Cardiac muscle cell (in vitro differentiated cells and primary cell): ENCODE measurements at regions not wholly inside any gene's neighbourhood (a gene's known extent, or its start where the extent isn't known, plus 50 kb on each side); places are given as distances from the start of the nearest gene placed in this dataset.

ENCODE experiments used
- DNase-seq, 2 donors: peaks; one replicate each; pipeline versions ENCODE4 v3.0.0 to v3.0.0-alpha.2; 2010 to 2017; ENCODE audit warnings: low read depth in 1 of 2, low spot score in 1 of 2
- H3K27ac ChIP-seq: fragments of 200-600 bp; sonication (generic); 2 replicates; pipeline ENCODE4 v1.5.1; 2016
- H3K27me3 ChIP-seq: fragments of 200-600 bp; sonication (generic); 2 replicates; pipeline ENCODE4 v1.6.0; 2016; ENCODE audit warnings: control low read depth
- H3K36me3 ChIP-seq: fragments of 200-600 bp; sonication (generic); 2 replicates; pipeline ENCODE4 v1.5.1; 2016; ENCODE audit warnings: control low read depth
- H3K4me1 ChIP-seq: fragments of 200-600 bp; sonication (generic); 2 replicates; pipeline ENCODE4 v1.8.1; 2017; ENCODE audit warnings: low read depth, mild to moderate bottlenecking, mixed run types
- H3K4me3 ChIP-seq: fragments of 200-600 bp; sonication (generic); 2 replicates; pipeline ENCODE4 v1.5.1; 2016; ENCODE audit warnings: mild to moderate bottlenecking
- H3K9me3 ChIP-seq: fragments of 200-600 bp; sonication (generic); 2 replicates; pipeline ENCODE4 v1.5.1; 2017; ENCODE audit warnings: low read depth, mild to moderate bottlenecking, control low read depth
- CTCF ChIP-seq: IDR thresholded peaks from 2 replicates; pipeline ENCODE4 v1.5.1; 2012; ENCODE audit warnings: low read depth, mild to moderate bottlenecking, low read length

DNA sequence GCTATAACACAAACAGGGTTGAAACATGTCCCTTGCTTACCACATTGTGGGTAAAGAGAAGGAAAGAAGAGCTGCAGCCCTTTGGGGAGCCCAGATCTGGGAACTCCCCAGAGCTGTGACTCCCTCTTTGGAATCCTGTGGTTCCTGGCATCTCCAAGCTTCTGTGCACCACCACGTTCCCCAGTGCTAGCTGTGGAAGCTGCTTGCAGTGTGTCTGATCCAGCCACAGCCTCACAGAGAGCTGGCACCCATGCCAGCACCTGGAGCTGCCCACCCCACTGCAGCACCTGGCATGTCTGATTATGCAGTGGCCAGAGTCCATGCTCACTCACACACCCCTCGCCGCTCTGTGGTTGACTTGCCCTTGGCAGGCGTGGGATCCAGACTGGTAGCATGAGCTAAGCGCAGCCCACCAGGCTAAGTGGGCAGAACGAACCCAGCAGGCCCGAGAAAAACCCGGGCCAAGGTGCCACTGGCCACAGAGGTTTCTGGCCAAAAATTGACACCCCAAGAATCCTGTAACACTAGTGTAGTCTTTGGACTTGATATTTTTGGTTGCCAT is 252.6 kb upstream of the KCNJ16 start:
- H3K4me1 ChIP-seq, result no peaks in the 10 kb centered on the region
- no peak for DNase-seq
- no peak overlapping the region for H3K27ac ChIP-seq
- H3K9me3 ChIP-seq, result no peaks in the 10 kb centered on the region
- TF ChIP-seq CTCF, result no peak
- H3K27me3 ChIP-seq, result no peaks in the 10 kb centered on the region
- no peaks in the 10 kb centered on the region for H3K36me3 ChIP-seq
- H3K4me3 ChIP-seq, result no peak overlapping the region

DNA sequence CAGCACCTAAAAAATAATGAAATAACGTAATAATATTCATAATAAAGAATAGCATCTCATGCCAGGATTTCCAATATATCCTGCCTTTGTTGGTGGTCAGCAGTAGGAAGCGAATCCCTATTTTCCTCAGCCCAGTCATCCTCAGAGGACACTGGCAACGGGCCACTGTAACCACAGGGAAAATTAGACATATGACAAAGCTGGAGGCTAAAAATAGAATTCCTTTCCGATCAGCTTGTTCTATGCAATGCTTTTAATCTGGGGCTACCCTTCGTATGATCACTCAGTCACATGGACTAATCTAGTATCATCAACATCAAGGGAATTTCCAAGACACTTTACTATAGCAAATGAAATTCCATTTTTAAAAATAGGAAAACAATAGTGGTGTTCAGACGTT is 246.9 kb upstream of the KCNJ16 start:
- Histone ChIP-seq H3K27ac (no peak overlapping the region), H3K27me3 (no peaks in the 10 kb centered on the region), H3K4me3 (no peak overlapping the region), H3K9me3 (no peaks in the 10 kb centered on the region), H3K4me1 (no peaks in the 10 kb centered on the region), H3K36me3 (no peaks in the 10 kb centered on the region)
- TF ChIP-seq CTCF, result no peak
- peak in 1 of 2 donors; percentile 24 for DNase-seq

- Histone ChIP-seq H3K4me3 (no peak overlapping the region), H3K27me3 (no peaks in the 10 kb centered on the region), H3K27ac (no peak overlapping the region), H3K4me1 (no peaks in the 10 kb centered on the region), H3K36me3 (no peaks in the 10 kb centered on the region), H3K9me3 (no peaks in the 10 kb centered on the region)
- no peak for DNase-seq
- TF ChIP-seq CTCF, result no peak
These were observed 240.5 kb upstream of the KCNJ16 start for GRCh38 chr17:69834494-69834893.

- Histone ChIP-seq H3K27ac (no peak overlapping the region), H3K9me3 (no peaks in the 10 kb centered on the region), H3K27me3 (no peaks in the 10 kb centered on the region), H3K4me3 (no peak overlapping the region), H3K4me1 (no peaks in the 10 kb centered on the region), H3K36me3 (no peaks in the 10 kb centered on the region)
- no peak for DNase-seq
- TF ChIP-seq CTCF, result no peak
These were observed 223.3 kb upstream of the KCNJ16 start for GRCh38 chr17:69851736-69852135.

GRCh38 chr17:69853541-69854224 is 221.3 kb upstream of the KCNJ16 start:
- no peaks in the 10 kb centered on the region for H3K9me3 ChIP-seq
- no peak for TF ChIP-seq CTCF
- H3K27ac ChIP-seq, result no peak overlapping the region
- H3K27me3 ChIP-seq, result no peaks in the 10 kb centered on the region
- H3K4me3 ChIP-seq, result no peak overlapping the region
- no peaks in the 10 kb centered on the region for H3K4me1 ChIP-seq
- no peaks in the 10 kb centered on the region for H3K36me3 ChIP-seq
- peak in 1 of 2 donors; percentile 55 for DNase-seq
